GM23338 (cell line): ENCODE measurements at regions not wholly inside any gene's neighbourhood (a gene's known extent, or its start where the extent isn't known, plus 50 kb on each side); places are given as distances from the start of the nearest gene placed in this dataset.

Experiments
- ATAC-seq: fragments of 200-7000 bp; cut with Tn5 transposase; 3 replicates; pipeline ENCODE4 v1.9.1; 2020
- DNase-seq: peaks from one replicate; pipeline ENCODE4 v3.0.0-alpha.2; 2015; ENCODE audit warnings: low spot score
- H2AFZ ChIP-seq: fragments of 200-600 bp; sonication (generic); 2 replicates; pipeline ENCODE4 v1.8.0; 2016; ENCODE audit warnings: antibody characterized with exemption, mild to moderate bottlenecking, moderate library complexity
- H3F3A ChIP-seq: fragments of 200-600 bp; sonication (generic); replicated peaks from 2 replicates; pipeline ENCODE4 v1.8.0; 2017; ENCODE audit warnings: antibody characterized with exemption, mixed run types, low read depth
- H3K27ac ChIP-seq: fragments of 200-600 bp; sonication (generic); 2 replicates; pipeline ENCODE4 v1.6.1; 2016; ENCODE audit warnings: low read depth
- H3K27me3 ChIP-seq: fragments of 200-600 bp; sonication (generic); 2 replicates; pipeline ENCODE4 v1.8.0; 2016; ENCODE audit warnings: mild to moderate bottlenecking, mixed run types, moderate library complexity; ENCODE audit not compliant: insufficient read depth
- H3K36me3 ChIP-seq: fragments of 200-600 bp; sonication (generic); 2 replicates; pipeline ENCODE4 v1.8.0; 2016; ENCODE audit warnings: mild to moderate bottlenecking; ENCODE audit not compliant: insufficient read depth
- H3K4me1 ChIP-seq: fragments of 200-600 bp; sonication (generic); 2 replicates; pipeline ENCODE4 v1.8.0; 2016; ENCODE audit warnings: mild to moderate bottlenecking, moderate library complexity; ENCODE audit not compliant: insufficient read depth
- H3K4me2 ChIP-seq: fragments of 200-600 bp; sonication (generic); 2 replicates; pipeline ENCODE4 v1.7.1; 2017; ENCODE audit warnings: mixed run types
- H3K4me3 ChIP-seq: fragments of 200-600 bp; sonication (generic); 2 replicates; pipeline ENCODE4 v1.6.1; 2016; ENCODE audit warnings: mixed run types
- H3K79me2 ChIP-seq: fragments of 200-600 bp; sonication (generic); replicated peaks from 2 replicates; pipeline ENCODE4 v1.8.0; 2017; ENCODE audit warnings: mild to moderate bottlenecking; ENCODE audit not compliant: insufficient read depth
- H3K9me2 ChIP-seq: fragments of 200-600 bp; sonication (generic); 2 replicates; pipeline ENCODE4 v1.8.0; 2017; ENCODE audit not compliant: insufficient read depth
- H4K20me1 ChIP-seq: fragments of 200-600 bp; sonication (generic); replicated peaks from 2 replicates; pipeline ENCODE4 v1.8.0; 2017; ENCODE audit warnings: mild to moderate bottlenecking; ENCODE audit not compliant: insufficient read depth
- H3K27ac Mint-ChIP-seq: 2 replicates; pipeline ENCODE4 v1.8.0; 2020; ENCODE audit warnings: inconsistent platforms, mild to moderate bottlenecking, moderate library complexity, mixed read lengths
- H3K27me3 Mint-ChIP-seq: 3 replicates; pipeline ENCODE4 v1.8.0; 2022; ENCODE audit warnings: low read depth, mild to moderate bottlenecking, moderate library complexity, mixed read lengths, inconsistent platforms; ENCODE audit not compliant: insufficient read depth, poor library complexity
- H3K36me3 Mint-ChIP-seq: 3 replicates; pipeline ENCODE4 v1.8.0; 2021; ENCODE audit warnings: low read depth, mild to moderate bottlenecking, inconsistent platforms, moderate library complexity, mixed read lengths
- H3K4me1 Mint-ChIP-seq: 3 replicates; pipeline ENCODE4 v1.8.0; 2020; ENCODE audit warnings: mild to moderate bottlenecking, inconsistent platforms, mixed read lengths
- H3K4me3 Mint-ChIP-seq: 3 replicates; pipeline ENCODE4 v1.8.0; 2021; ENCODE audit warnings: moderate library complexity, mild to moderate bottlenecking, inconsistent platforms, mixed read lengths
- H3K9me3 Mint-ChIP-seq: 3 replicates; pipeline ENCODE4 v1.8.0; 2020; ENCODE audit warnings: moderate library complexity, mild to moderate bottlenecking, inconsistent platforms, mixed read lengths
- CREB1 ChIP-seq: fragments of 250-450 bp; sonication (Bioruptor Pico); IDR thresholded peaks from 2 replicates; pipeline ENCODE4 v1.5.0; 2020; ENCODE audit warnings: low read depth, mild to moderate bottlenecking, moderate library complexity
- CTCF ChIP-seq, 2 experiments: fragments of 200-600 bp in 1 of 2; sonication (generic) in 1 of 2; conservative IDR thresholded peaks; 2 replicates each; pipeline versions ENCODE4 v1.5.1 to v1.6.1; 2016 to 2017; ENCODE audit warnings: antibody characterized with exemption in 2 of 2, low read depth in 2 of 2, mild to moderate bottlenecking in 2 of 2, moderate library complexity in 1 of 2
- ETS1 ChIP-seq: IDR thresholded peaks from 2 replicates; pipeline ENCODE4 v1.6.1; 2016; ENCODE audit warnings: antibody characterized with exemption
- EZH2 ChIP-seq: fragments of 200-600 bp; sonication (generic); IDR thresholded peaks from one replicate; pipeline ENCODE4 v1.8.0; 2017; ENCODE audit warnings: antibody characterized with exemption, mild to moderate bottlenecking, low read depth; ENCODE audit not compliant: unreplicated experiment
- EZH2phosphoT487 ChIP-seq: fragments of 200-600 bp; sonication (generic); IDR thresholded peaks from one replicate; pipeline ENCODE4 v1.8.1; 2018; ENCODE audit warnings: antibody characterized with exemption; ENCODE audit not compliant: unreplicated experiment
- JUNB ChIP-seq: IDR thresholded peaks from one replicate; pipeline ENCODE4 v1.6.1; 2016; ENCODE audit warnings: antibody characterized with exemption; ENCODE audit not compliant: unreplicated experiment
- NANOG ChIP-seq: IDR thresholded peaks from 2 replicates; pipeline ENCODE4 v1.6.1; 2016; ENCODE audit warnings: antibody characterized with exemption, borderline replicate concordance
- POLR2AphosphoS5 ChIP-seq: IDR thresholded peaks from 2 replicates; pipeline ENCODE4 v1.6.1; 2016; ENCODE audit warnings: antibody characterized with exemption, low read depth
- STAT1 ChIP-seq: IDR thresholded peaks from one replicate; pipeline ENCODE4 v1.6.1; 2016; ENCODE audit warnings: antibody characterized with exemption; ENCODE audit not compliant: unreplicated experiment
- ZNF114 ChIP-seq: fragments of 250-450 bp; sonication (Bioruptor Pico); IDR thresholded peaks from 2 replicates; pipeline ENCODE4 v1.5.0; 2020; ENCODE audit warnings: mild to moderate bottlenecking, moderate library complexity
- ZNF331 ChIP-seq: fragments of 250-450 bp; sonication (Bioruptor Pico); IDR thresholded peaks from 2 replicates; pipeline ENCODE4 v1.5.0; 2020; ENCODE audit warnings: low read depth, mild to moderate bottlenecking, moderate library complexity
- ZNF462 ChIP-seq: fragments of 250-450 bp; sonication (Bioruptor Pico); IDR thresholded peaks from 2 replicates; pipeline ENCODE4 v1.5.0; 2020; ENCODE audit warnings: mild to moderate bottlenecking, moderate library complexity
- TF ChIP-seq, protein P1 (sequence below): IDR thresholded peaks from one replicate; pipeline ENCODE4 v1.6.1; 2018; ENCODE audit warnings: antibody characterized with exemption; ENCODE audit not compliant: unreplicated experiment

DNA sequence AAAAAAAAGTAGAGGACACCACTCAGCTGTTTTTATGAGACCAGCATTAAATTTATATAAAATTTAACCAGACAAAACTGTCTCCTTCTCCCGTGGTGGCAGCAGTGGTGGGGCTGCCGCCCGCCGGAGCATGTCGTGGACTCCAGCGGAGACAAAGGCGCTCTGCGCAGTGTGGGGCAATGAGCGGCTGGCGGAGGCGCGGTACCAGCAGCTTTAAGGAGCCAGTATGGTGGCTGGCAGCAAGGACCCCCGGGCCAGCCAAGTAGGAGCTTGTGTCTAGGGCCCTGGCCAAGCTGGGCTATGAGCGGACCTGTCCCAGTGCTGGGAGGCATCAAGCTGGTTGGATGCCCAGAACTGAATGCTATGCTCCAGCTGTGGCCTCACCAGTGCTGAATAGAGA, 2102.9 kb downstream of the NCAM2 start:
- H3K27me3 Mint-ChIP-seq, result no peaks in the 10 kb centered on the region
- DNase-seq (no peak), ATAC-seq (no peak)
- Histone ChIP-seq H3K4me1 (no peaks in the 10 kb centered on the region), H3F3A (no peaks in the 10 kb centered on the region), H3K9me2 (0 out of 2 replicates have a peak, but pooled peaks cover 2% of the 10 kb centered on the region), H4K20me1 (no peaks in the 10 kb centered on the region), H3K4me2 (no peak overlapping the region), H3K4me3 (no peak overlapping the region), H2AFZ (no peak overlapping the region), H3K27me3 (no peaks in the 10 kb centered on the region), H3K79me2 (no peaks in the 10 kb centered on the region), H3K27ac (no peak overlapping the region), H3K36me3 (peaks cover 6% of the 10 kb centered on the region; the same call in 1 of the 2 replicates)
- H3K36me3 Mint-ChIP-seq, result peaks cover 9% of the 10 kb centered on the region; the same call in 2 of the 3 replicates
- peaks cover 22% of the 10 kb centered on the region for H3K9me3 Mint-ChIP-seq
- H3K4me1 Mint-ChIP-seq, result no peaks in the 10 kb centered on the region
- no peak overlapping the region for H3K27ac Mint-ChIP-seq
- no peak overlapping the region for H3K4me3 Mint-ChIP-seq
- TF ChIP-seq CTCF (conservative IDR thresholded peaks at IDR 0.05; ENCODE audit: low read depth in 2 of 2) (no peak), POLR2AphosphoS5 (no peak), EZH2 (no peak), ZNF331 (CRISPR knock-in tag) (no peak), ZNF114 (CRISPR knock-in tag) (no peak), EZH2phosphoT487 (no peak), STAT1 (no peak), CREB1 (CRISPR knock-in tag) (no peak), ZNF462 (CRISPR knock-in tag) (no peak), JUNB (no peak), ETS1 (no peak), NANOG (no peak)
- TF ChIP-seq, protein P1, sequence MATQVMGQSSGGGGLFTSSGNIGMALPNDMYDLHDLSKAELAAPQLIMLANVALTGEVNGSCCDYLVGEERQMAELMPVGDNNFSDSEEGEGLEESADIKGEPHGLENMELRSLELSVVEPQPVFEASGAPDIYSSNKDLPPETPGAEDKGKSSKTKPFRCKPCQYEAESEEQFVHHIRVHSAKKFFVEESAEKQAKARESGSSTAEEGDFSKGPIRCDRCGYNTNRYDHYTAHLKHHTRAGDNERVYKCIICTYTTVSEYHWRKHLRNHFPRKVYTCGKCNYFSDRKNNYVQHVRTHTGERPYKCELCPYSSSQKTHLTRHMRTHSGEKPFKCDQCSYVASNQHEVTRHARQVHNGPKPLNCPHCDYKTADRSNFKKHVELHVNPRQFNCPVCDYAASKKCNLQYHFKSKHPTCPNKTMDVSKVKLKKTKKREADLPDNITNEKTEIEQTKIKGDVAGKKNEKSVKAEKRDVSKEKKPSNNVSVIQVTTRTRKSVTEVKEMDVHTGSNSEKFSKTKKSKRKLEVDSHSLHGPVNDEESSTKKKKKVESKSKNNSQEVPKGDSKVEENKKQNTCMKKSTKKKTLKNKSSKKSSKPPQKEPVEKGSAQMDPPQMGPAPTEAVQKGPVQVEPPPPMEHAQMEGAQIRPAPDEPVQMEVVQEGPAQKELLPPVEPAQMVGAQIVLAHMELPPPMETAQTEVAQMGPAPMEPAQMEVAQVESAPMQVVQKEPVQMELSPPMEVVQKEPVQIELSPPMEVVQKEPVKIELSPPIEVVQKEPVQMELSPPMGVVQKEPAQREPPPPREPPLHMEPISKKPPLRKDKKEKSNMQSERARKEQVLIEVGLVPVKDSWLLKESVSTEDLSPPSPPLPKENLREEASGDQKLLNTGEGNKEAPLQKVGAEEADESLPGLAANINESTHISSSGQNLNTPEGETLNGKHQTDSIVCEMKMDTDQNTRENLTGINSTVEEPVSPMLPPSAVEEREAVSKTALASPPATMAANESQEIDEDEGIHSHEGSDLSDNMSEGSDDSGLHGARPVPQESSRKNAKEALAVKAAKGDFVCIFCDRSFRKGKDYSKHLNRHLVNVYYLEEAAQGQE, result no peak
